ENCODE measurements at regions not wholly inside any gene's neighbourhood (a gene's known extent, or its start where the extent isn't known, plus 50 kb on each side); places are given as distances from the start of the nearest gene placed in this dataset.

- DNase-seq (ENCODE audit: low read depth, low spot score), result no peak
Observed at GRCh38 chr2:64769392-64770044, 115.8 kb upstream of the SERTAD2 start.

DNA sequence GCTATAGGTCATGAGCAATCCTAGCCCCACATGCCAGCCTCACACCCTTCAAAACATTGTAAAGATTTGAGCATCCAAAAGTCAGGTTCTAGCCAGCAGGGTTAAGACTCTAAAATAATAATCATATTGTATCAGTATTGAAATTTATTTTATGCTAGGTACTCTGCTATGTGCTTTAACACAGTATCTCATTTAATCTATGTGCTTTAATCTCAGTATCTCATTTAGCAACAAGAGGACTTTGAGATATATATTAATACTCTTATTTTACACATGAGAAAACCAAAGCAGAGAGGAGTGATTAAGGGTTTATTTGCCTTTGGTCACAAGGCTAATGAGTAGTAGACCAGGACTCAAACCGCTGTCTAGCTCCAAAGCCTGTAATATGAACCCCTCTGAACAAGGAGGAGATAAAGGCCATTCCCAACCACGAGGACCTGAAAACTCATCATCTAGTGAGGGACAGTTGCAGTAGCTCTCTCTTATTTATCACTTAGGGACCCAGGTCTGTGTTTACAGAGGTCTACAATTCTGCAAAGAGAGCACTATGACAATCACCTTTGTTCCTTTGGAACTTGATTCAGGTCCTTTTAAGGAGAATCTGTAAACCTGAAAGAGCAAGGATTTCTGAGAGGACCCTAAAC is 116.5 kb upstream of the SERTAD2 start:
- no peak for DNase-seq (ENCODE audit: low read depth, low spot score)

DNA sequence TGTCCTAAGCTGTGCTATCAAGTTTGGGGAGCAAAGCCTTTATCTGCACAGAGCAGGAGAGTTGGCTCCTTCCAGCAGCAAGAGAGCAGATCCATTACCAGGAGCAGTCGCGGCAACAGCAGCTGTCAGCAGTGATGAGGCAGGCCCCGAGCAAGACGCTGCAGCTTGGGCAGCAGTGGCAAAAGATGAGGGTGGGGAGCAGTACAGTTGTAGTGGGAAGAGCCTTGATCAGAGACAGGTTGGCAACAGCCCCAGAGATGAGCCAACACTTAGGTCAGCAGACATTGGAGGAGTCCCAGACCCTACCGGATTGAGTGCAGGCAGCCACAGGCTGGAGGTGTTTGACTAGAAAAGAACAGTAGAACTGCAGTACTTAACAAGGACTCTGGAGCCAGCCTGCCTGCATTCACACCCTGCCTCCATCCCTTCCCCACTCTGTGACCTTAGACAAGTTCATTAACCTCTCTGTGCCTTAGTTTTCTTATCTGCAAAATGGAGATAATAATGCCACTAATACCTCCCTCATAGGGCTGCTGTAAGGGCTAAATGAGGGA is 117.1 kb upstream of the SERTAD2 start:
- DNase-seq (ENCODE audit: low read depth, low spot score), result no peak

DNA sequence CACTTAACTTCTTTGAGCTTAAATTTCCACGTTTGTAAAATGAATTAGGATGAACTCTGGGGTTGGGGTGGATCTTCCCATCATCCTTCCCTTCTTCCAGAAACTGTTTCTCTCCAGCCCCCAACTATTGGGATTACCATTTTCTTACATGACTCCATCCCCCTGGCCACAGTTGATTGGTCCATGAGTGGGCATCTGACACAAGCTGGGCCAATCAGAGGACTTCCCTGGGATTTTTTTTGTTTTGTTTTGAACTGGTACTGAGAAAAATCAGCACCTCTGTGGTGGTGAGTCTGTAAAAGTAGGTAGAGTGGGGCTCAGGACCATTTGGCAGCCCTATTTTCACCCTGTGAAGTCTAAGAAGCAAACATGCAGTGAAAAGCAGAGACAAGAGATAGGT is 118.0 kb upstream of the SERTAD2 start:
- no peak for DNase-seq (ENCODE audit: low read depth, low spot score)

DNA sequence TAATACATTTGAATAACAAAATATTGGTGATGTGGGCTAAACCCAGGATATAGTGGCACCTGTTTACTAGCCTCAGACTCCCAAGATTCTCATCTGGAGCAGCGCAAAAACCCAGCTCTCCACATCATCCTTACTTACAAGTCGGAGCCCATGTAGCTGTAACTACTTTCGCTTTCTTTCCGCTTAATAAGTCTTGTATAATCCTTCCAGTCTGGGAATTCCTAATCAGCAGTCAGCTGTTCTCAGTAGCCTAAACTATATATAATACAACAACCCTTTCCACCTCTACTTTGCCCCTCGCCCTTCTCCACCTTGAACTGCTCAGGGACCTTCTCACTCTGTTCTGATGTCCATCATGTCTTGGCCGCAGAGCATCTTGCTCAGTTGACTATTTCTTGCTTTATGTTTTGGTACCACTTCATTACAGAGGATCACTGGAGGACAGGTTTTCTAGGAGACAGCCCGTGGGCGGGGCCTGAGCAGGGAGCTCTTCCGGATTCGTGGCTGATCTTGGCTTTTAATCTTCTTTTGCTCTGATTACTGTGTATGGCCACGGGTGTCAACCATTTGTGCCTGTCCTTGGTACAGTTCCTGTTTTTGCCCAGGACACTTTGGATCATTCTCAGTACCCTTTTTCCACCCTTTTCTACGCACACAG is 119.9 kb upstream of the SERTAD2 start:
- DNase-seq (ENCODE audit: low read depth, low spot score), result no peak

DNA sequence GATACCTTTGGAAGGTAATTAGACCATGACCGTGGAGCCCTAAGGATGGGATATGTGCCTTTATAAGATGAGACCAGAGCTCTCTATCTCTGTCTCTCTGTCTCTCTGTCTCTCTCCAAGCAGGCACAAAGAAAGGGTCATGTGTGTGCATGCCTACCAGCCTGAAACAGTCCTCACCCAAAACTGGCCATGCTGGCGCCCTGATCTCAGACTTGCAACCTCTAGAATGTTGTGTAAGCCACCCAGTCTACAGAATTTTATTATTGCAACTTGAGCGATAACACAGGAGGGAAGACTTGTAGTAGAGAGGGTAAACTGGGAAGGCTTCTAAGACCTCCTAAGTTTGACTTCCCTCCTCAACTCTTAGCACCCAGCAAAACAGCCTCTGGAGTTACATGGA is 124.1 kb upstream of the SERTAD2 start:
- no peak for DNase-seq (ENCODE audit: low read depth, low spot score)

GRCh38 chr2:64779117-64779690 is 125.5 kb upstream of the SERTAD2 start:
- no peak for DNase-seq (ENCODE audit: low read depth, low spot score)

DNA sequence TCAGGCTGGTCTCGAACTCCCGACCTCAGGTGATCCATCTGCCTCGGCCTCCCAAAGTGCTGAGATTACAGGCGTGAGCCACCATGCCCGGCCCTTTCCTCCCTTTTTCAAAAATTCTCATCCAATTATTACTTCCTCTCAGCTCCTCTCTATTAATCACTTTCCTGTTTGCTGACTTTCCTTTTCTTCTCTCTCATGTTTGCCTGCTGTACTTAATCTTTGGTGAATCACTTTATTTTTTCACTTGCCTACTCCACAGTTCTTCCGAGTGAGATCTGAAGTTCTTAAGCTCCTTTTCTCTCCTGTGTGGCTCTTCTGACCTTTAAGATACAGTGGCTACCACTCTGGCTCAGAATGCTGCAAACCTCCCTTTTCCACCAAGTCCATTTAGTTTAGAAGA is 126.3 kb upstream of the SERTAD2 start:
- DNase-seq (ENCODE audit: low read depth, low spot score), result no peak

GRCh38 chr2:64781711-64782390 is 128.1 kb upstream of the SERTAD2 start:
- DNase-seq (ENCODE audit: low read depth, low spot score), result no peak

- DNase-seq (ENCODE audit: low read depth, low spot score), result no peak
Observed at GRCh38 chr2:64784168-64785061, 130.7 kb upstream of the SERTAD2 start.

DNA sequence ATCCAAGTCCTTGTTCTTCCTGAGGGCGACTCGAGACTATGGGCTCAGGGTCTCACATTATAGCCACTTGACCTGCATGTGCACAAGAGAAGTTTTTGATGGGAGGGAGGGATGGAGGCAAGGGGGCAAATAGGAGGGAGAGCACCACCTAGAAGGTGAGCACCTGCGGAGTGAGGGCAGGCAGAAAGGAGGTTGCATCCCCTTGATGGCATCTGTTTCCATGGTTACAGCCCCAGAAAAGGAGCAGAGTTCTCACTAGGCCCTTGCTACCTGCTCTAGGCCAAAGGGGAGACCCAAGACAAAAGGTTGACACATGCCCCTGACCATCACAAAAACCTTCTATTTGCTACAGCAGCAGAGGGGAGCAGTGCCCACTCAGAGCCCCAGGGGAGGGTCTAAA is 131.5 kb upstream of the SERTAD2 start:
- DNase-seq (ENCODE audit: low read depth, low spot score), result no peak

GRCh38 chr2:64786343-64787018 is 132.8 kb upstream of the SERTAD2 start:
- no peak for DNase-seq (ENCODE audit: low read depth, low spot score)

DNA sequence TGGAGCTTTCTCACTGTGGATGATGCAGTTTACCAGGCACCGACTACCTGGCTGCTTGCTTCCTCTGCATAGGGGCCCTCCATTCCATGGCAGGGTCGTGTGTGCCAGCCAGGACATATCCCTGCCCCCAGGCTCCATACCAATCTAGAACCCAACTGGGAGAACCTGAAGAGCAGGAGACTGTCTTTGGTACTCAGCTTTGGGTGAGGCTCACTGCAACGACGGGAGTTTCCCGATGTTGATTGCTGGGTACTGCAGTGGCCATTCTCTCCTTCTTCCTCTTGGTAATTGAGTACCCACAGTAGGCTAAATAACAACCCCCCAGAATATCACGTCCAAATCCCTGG is 133.3 kb upstream of the SERTAD2 start:
- no peak for DNase-seq (ENCODE audit: low read depth, low spot score)

GRCh38 chr2:64787698-64788097 is 134.0 kb upstream of the SERTAD2 start:
- DNase-seq (ENCODE audit: low read depth, low spot score), result no peak

GRCh38 chr2:64789466-64790320 is 136.0 kb upstream of the SERTAD2 start:
- no peak for DNase-seq (ENCODE audit: low read depth, low spot score)

DNA sequence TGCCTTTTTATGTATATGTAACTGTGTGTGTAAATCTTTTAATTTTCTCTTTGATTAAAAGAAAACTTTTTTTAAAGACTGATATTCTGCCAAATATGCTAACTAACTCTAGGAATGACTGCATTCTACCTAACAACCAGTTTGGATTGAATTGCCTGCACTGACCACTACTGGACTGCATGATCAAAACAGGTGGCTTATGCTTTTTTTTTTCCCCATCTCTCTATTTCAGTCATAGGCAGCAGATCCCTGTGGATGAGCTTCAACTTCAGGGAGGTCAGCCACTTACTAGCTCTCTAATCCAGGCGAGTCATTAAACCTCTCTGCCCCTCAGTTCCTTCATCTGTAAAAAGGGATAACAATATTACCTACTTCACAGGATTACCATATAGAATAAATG is 138.6 kb upstream of the SERTAD2 start:
- DNase-seq (ENCODE audit: low read depth, low spot score), result no peak

DNA sequence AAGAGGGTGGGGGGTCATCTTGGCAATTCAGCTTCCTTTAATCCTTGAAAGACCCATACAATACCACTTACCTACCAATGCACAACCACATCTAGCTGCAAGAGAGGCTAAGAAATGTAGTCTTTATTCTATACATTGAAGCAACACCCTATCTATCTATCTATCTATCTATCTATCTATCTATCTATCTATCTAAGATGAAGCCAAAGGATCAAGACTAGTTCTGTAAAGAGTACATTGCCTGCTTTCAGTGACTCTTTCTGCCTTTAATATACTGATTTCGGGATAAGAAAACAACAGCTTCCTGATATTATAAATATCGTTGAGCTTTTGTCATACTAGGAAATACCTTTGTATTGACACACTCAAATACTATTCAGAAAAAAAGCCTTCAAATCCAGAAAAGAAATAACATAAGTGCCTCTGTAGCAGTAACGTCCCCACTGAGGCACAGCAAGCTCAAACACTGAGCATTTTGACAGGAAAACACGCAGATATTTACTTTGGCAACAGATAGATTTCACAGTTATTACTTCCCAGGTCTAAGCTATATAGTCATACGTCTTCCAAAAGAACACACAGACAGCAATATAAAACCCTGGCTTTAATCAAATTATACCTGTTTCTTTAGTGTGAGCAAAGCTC is 139.4 kb upstream of the SERTAD2 start:
- no peak for DNase-seq (ENCODE audit: low read depth, low spot score)

GRCh38 chr2:64793701-64794100 is 140.0 kb upstream of the SERTAD2 start:
- DNase-seq (ENCODE audit: low read depth, low spot score), result no peak

- no peak for DNase-seq (ENCODE audit: low read depth, low spot score)
Observed at GRCh38 chr2:64794426-64794995, 140.8 kb upstream of the SERTAD2 start.
